B cell (primary cell): ENCODE measurements at regions not wholly inside any gene's neighbourhood (a gene's known extent, or its start where the extent isn't known, plus 50 kb on each side); places are given as distances from the start of the nearest gene placed in this dataset.

Source experiments
- CTCF ChIP-seq: fragments of 200-600 bp; IDR thresholded peaks from one replicate; pipeline ENCODE4 v1.8.0; 2022; ENCODE audit warnings: antibody characterized with exemption, mild to moderate bottlenecking
- EZH2 ChIP-seq: IDR thresholded peaks from 2 replicates; pipeline ENCODE4 v1.6.1; 2012; ENCODE audit warnings: borderline replicate concordance, low read depth, mild to moderate bottlenecking, moderate library complexity, low read length; ENCODE audit not compliant: insufficient read depth, poor library complexity, severe bottlenecking

GRCh38 chr9:30670805-30671562 lies 1713.5 kb upstream of the ACO1 start:
- TF ChIP-seq CTCF, result no peak
- TF ChIP-seq EZH2, result no peak
